ENCODE measurements at regions not wholly inside any gene's neighbourhood (a gene's known extent, or its start where the extent isn't known, plus 50 kb on each side); places are given as distances from the start of the nearest gene placed in this dataset.

DNA sequence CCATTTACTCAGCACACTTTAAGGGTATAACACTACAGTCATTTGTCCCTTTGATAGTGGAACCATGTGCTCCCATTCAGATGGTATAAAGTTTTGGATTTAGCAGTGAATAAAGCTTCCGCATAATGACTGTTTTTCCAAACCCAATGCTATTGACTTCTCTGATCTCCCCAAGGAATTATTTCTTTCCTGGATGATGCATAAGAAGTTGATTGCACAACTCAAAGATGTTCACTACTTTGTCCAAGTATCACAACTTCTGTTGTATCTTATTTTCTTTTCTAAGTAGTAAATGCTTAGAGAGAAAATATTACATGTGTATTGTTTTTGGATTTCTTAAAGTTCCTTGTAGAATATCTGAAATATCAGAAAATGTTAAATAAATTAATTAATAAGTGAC is 300.2 kb downstream of the GPM6A start:
- Histone ChIP-seq H3K9ac (ENCODE audit: low read length) (no peak overlapping the region), H3K4me3 (ENCODE audit: low read depth, low read length) (no peak overlapping the region), H3K27me3 (ENCODE audit: control insufficient read depth, insufficient read depth, low read length) (no peaks in the 10 kb centered on the region), H3K27ac (ENCODE audit: low read depth, low read length) (no peak overlapping the region), H3K9me3 (ENCODE audit: control insufficient read depth, insufficient read depth, low read depth, low read length) (no peaks in the 10 kb centered on the region), H3K4me1 (ENCODE audit: control insufficient read depth, insufficient read depth, low read length) (no peaks in the 10 kb centered on the region), H3K36me3 (ENCODE audit: control insufficient read depth, insufficient read depth, low read length) (no peaks in the 10 kb centered on the region)

DNA sequence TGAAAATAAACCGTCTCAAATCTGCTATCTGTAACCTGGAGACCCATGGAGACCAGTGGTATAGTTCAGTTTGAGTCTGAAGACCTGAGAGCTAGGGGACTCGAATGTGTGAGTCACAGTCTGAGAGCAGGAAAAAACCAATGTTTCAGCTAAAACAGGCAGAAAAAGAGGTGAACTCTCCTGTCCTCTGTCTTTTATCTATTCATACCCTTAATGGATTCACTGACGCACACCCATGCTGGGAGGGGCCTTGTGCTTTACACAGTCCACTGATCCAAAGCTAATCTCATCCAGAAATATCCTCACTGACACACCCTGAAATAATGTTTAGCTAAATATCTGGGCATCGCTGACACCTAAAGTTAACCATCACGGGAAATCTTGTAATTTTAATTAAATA is 297.9 kb downstream of the GPM6A start:
- Histone ChIP-seq H3K9me3 (ENCODE audit: control insufficient read depth, insufficient read depth, low read depth, low read length) (no peaks in the 10 kb centered on the region), H3K27ac (ENCODE audit: low read depth, low read length) (no peak overlapping the region), H3K27me3 (ENCODE audit: control insufficient read depth, insufficient read depth, low read length) (no peaks in the 10 kb centered on the region), H3K4me3 (ENCODE audit: low read depth, low read length) (no peak overlapping the region), H3K9ac (ENCODE audit: low read length) (no peak overlapping the region), H3K4me1 (ENCODE audit: control insufficient read depth, insufficient read depth, low read length) (no peaks in the 10 kb centered on the region), H3K36me3 (ENCODE audit: control insufficient read depth, insufficient read depth, low read length) (no peaks in the 10 kb centered on the region)

DNA sequence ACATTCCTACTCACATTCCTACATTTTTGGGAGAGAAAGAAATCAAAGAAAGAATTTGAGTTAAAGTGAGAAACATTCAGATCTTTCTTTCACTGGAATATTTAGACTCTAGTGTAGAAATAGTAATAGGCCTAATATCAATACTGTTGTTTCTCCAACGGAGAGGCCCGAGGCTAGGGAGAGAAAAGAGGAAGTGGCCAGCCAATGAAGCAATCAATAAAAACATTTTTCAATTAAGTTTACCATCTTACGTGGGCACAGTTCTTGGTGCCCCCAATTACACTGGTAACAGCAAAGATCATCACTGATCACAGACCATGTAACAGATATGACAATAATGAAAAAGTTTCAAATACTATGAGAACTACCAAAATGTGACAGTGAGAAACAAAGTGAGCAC is 281.4 kb downstream of the GPM6A start:
- Histone ChIP-seq H3K27ac (ENCODE audit: low read depth, low read length) (no peak overlapping the region), H3K36me3 (ENCODE audit: control insufficient read depth, insufficient read depth, low read length) (no peaks in the 10 kb centered on the region; the same call in 1 of the 2 replicates), H3K4me1 (ENCODE audit: control insufficient read depth, insufficient read depth, low read length) (no peaks in the 10 kb centered on the region), H3K27me3 (ENCODE audit: control insufficient read depth, insufficient read depth, low read length) (no peaks in the 10 kb centered on the region), H3K9ac (ENCODE audit: low read length) (no peak overlapping the region), H3K4me3 (ENCODE audit: low read depth, low read length) (no peak overlapping the region), H3K9me3 (ENCODE audit: control insufficient read depth, insufficient read depth, low read depth, low read length) (peaks cover 3% of the 10 kb centered on the region; the same call in 1 of the 2 replicates)

DNA sequence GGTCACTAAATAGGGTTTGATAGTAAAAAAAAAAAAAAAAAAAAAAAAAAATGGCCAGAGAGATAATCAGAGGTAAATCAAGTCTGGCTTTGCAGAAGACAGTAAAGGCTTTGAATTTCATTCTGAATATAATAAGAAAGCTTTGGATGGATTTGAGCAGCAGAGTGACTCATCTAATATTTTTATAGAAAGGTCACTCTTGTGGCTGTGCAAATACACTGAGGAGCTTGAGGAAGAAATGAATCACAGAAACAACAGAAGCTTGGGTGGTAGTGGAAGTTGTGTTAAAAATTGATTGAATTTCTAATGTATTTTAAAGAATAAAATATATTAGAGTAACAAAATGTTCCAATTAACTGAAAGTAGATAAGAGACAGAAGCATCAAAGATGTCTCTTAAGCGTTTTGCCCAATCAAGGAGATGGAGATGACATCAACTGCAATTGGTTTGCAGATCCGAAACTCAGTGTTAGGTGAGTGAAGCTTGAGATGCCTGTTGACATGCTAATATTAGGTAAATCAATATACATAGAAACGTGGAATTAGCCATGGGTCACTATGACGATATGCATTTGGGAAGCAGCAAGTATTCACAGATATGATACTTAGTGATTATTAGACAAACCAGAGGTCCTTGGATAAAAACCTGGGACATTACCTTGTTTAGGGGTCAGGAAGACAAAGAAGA is 280.5 kb downstream of the GPM6A start:
- Histone ChIP-seq H3K9ac (ENCODE audit: low read length) (no peak overlapping the region), H3K27me3 (ENCODE audit: control insufficient read depth, insufficient read depth, low read length) (no peaks in the 10 kb centered on the region), H3K36me3 (ENCODE audit: control insufficient read depth, insufficient read depth, low read length) (no peaks in the 10 kb centered on the region; the same call in 1 of the 2 replicates), H3K4me1 (ENCODE audit: control insufficient read depth, insufficient read depth, low read length) (no peaks in the 10 kb centered on the region), H3K27ac (ENCODE audit: low read depth, low read length) (no peak overlapping the region), H3K4me3 (ENCODE audit: low read depth, low read length) (no peak overlapping the region), H3K9me3 (ENCODE audit: control insufficient read depth, insufficient read depth, low read depth, low read length) (peaks cover 3% of the 10 kb centered on the region; the same call in 1 of the 2 replicates)

DNA sequence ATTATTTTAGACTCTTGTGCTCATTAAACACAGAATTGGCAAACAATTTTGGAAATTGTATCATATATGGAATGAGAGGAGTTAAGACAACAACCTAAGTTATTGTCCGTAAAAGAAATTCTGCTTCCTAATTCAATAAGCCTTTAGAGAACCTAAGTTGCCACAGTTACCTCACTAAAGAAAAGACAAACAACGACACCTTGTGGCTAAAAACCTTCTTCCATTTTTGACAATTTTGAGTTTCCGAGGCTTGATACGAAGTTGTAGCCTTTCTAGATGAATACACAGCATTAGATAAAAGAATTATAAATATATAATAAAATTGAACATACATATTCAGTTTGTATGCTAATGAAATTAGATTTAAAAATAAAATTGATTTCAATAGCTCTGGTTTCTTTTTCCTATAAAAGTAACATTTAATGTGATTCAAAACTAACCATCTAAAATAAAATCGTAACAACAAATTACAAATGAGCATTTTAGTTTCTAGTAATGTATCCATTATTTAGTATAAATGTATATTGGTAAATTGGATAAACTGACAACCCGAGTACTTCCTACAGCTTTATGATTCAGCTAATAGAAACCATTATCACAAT is 275.1 kb downstream of the GPM6A start:
- Histone ChIP-seq H3K27me3 (ENCODE audit: control insufficient read depth, insufficient read depth, low read length) (no peaks in the 10 kb centered on the region), H3K9me3 (ENCODE audit: control insufficient read depth, insufficient read depth, low read depth, low read length) (peaks cover 10% of the 10 kb centered on the region; the same call in 1 of the 2 replicates), H3K4me3 (ENCODE audit: low read depth, low read length) (no peak overlapping the region), H3K27ac (ENCODE audit: low read depth, low read length) (no peak overlapping the region), H3K36me3 (ENCODE audit: control insufficient read depth, insufficient read depth, low read length) (no peaks in the 10 kb centered on the region; the same call in 1 of the 2 replicates), H3K4me1 (ENCODE audit: control insufficient read depth, insufficient read depth, low read length) (no peaks in the 10 kb centered on the region), H3K9ac (ENCODE audit: low read length) (no peak overlapping the region)

DNA sequence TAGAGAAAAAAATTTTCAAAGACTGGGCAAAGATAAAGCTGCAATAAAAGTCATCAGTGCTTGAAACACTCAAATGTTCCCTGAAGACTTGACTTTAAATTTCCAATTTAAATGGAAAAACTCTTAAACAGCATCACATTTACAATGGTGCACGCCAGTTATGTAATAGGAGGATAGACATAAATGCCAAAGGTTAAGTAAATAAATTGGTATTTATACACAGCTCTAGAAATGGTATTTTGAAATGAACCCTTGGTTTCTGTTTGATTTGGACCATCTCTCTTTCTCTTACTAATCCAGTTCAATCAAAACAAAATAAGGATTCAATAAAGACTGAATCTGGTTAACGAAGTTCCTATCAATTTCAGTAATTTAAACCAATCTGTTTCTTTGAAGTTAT is 272.6 kb downstream of the GPM6A start:
- peaks cover 7% of the 10 kb centered on the region; the same call in 1 of the 2 replicates for H3K9me3 ChIP-seq (ENCODE audit: control insufficient read depth, insufficient read depth, low read depth, low read length)
- H3K9ac ChIP-seq (ENCODE audit: low read length) = no peak overlapping the region
- no peak overlapping the region for H3K27ac ChIP-seq (ENCODE audit: low read depth, low read length)
- H3K4me1 ChIP-seq (ENCODE audit: control insufficient read depth, insufficient read depth, low read length) = no peaks in the 10 kb centered on the region
- no peaks in the 10 kb centered on the region for H3K36me3 ChIP-seq (ENCODE audit: control insufficient read depth, insufficient read depth, low read length)
- no peaks in the 10 kb centered on the region for H3K27me3 ChIP-seq (ENCODE audit: control insufficient read depth, insufficient read depth, low read length)
- H3K4me3 ChIP-seq (ENCODE audit: low read depth, low read length) = no peak overlapping the region

DNA sequence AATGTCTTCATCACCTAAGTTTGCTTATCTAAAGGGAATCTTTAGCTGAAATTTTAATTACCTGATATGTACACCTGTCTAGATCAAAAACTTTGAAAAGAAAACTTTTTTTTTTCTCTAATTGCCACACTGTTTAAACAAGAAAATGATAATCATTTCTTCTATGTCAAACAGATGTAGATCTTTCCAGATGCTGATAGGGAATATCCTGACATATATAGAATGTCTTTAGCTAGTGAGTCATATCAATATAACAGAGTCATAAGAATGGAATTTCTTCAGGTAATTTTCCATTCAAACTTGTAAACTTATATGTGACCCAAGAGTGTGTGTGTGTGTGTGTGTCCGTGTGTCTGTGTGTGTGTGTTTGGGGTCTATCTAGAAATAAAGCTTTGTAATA is 271.9 kb downstream of the GPM6A start:
- Histone ChIP-seq H3K27ac (ENCODE audit: low read depth, low read length) (no peak overlapping the region), H3K4me3 (ENCODE audit: low read depth, low read length) (no peak overlapping the region), H3K27me3 (ENCODE audit: control insufficient read depth, insufficient read depth, low read length) (no peaks in the 10 kb centered on the region), H3K9me3 (ENCODE audit: control insufficient read depth, insufficient read depth, low read depth, low read length) (peaks cover 7% of the 10 kb centered on the region; the same call in 1 of the 2 replicates), H3K9ac (ENCODE audit: low read length) (no peak overlapping the region), H3K4me1 (ENCODE audit: control insufficient read depth, insufficient read depth, low read length) (no peaks in the 10 kb centered on the region), H3K36me3 (ENCODE audit: control insufficient read depth, insufficient read depth, low read length) (no peaks in the 10 kb centered on the region)

DNA sequence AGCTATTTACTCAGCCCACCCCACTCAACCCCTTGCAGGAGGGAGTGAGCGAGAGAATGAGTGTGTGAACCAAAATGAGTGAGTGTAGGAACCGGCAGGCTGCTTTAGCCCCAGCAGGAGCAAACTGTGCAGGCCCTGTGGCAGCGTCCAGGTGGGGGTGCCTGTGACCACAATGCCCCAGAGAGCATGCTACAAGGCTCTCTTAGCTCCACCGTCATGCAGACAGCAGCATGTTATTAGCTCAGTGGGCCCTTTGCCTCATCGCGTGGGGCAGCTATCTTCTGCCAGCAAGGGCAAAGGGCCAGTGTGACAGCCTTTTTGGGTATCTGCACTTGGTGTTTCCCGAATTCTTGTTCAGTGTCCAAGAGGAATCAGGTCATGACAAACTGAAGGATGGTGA is 271.3 kb downstream of the GPM6A start:
- H3K9me3 ChIP-seq (ENCODE audit: control insufficient read depth, insufficient read depth, low read depth, low read length) = peaks cover 7% of the 10 kb centered on the region; the same call in 1 of the 2 replicates
- H3K27ac ChIP-seq (ENCODE audit: low read depth, low read length) = no peak overlapping the region
- H3K36me3 ChIP-seq (ENCODE audit: control insufficient read depth, insufficient read depth, low read length) = no peaks in the 10 kb centered on the region
- no peaks in the 10 kb centered on the region for H3K4me1 ChIP-seq (ENCODE audit: control insufficient read depth, insufficient read depth, low read length)
- no peaks in the 10 kb centered on the region for H3K27me3 ChIP-seq (ENCODE audit: control insufficient read depth, insufficient read depth, low read length)
- H3K4me3 ChIP-seq (ENCODE audit: low read depth, low read length) = no peak overlapping the region
- no peak overlapping the region for H3K9ac ChIP-seq (ENCODE audit: low read length)

DNA sequence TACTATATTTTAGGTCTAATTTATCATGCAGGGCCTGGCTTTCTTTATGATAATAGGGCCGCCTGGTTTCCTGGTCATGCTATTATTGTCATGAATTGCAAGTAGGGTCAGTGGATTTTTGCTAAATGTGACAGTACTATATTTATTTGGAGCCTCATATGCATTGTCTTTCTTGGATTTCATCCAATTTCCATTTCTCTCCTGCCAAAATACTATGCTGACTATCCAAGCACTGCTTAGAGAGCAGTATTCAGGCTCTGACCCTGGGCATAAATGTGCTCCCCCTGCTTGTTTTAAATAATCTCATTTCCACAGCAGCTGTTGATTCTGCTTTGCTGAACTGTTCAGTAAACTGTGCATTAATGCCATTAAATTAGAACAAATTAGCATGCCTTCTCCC is 269.3 kb downstream of the GPM6A start:
- Histone ChIP-seq H3K9me3 (ENCODE audit: control insufficient read depth, insufficient read depth, low read depth, low read length) (peaks cover 7% of the 10 kb centered on the region; the same call in 1 of the 2 replicates), H3K9ac (ENCODE audit: low read length) (no peak overlapping the region), H3K27ac (ENCODE audit: low read depth, low read length) (no peak overlapping the region), H3K27me3 (ENCODE audit: control insufficient read depth, insufficient read depth, low read length) (no peaks in the 10 kb centered on the region), H3K4me1 (ENCODE audit: control insufficient read depth, insufficient read depth, low read length) (no peaks in the 10 kb centered on the region), H3K4me3 (ENCODE audit: low read depth, low read length) (no peak overlapping the region), H3K36me3 (ENCODE audit: control insufficient read depth, insufficient read depth, low read length) (no peaks in the 10 kb centered on the region)

DNA sequence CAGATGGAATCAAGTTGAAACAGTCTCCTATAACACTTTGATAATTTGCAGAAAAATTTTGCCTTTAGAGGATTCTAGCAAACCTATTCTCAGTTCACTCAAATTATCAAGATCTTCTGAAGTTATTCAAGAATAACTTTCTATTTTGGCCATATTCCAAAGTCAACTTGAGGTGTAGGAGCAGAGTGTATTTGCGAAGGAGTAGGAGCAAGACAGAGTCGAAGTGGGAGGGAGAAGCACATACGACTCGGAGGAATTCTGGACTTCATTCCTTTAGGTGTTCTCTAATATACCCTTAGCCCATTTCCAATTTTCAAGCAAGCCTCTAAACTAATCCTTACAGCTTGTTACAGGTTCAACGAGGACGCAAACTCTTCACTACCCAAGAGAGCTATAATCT is 252.9 kb downstream of the GPM6A start:
- Histone ChIP-seq H3K4me3 (ENCODE audit: low read depth, low read length) (no peak overlapping the region), H3K4me1 (ENCODE audit: control insufficient read depth, insufficient read depth, low read length) (no peaks in the 10 kb centered on the region), H3K27me3 (ENCODE audit: control insufficient read depth, insufficient read depth, low read length) (no peaks in the 10 kb centered on the region), H3K27ac (ENCODE audit: low read depth, low read length) (no peak overlapping the region), H3K9ac (ENCODE audit: low read length) (no peak overlapping the region), H3K36me3 (ENCODE audit: control insufficient read depth, insufficient read depth, low read length) (no peaks in the 10 kb centered on the region), H3K9me3 (ENCODE audit: control insufficient read depth, insufficient read depth, low read depth, low read length) (no peaks in the 10 kb centered on the region)

DNA sequence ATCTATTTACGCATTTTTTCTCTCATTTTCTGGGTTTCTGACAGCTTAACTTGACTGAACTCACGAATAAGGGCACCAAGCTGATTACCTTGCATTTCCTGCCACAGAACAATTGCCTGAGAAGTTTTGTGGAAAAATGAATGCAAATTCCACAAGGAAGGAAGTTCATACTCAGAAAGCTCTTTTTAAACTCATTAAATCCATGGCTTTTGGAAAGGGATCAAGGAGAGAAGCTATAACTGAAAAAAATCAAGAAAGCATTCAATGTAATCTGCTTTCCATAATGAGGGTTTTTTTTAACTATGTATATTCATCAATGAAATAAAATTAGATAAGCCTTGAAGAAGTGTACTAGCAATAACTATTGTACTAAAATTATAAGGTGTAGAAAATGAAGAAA is 252.5 kb downstream of the GPM6A start:
- Histone ChIP-seq H3K4me1 (ENCODE audit: control insufficient read depth, insufficient read depth, low read length) (no peaks in the 10 kb centered on the region), H3K9ac (ENCODE audit: low read length) (no peak overlapping the region), H3K27me3 (ENCODE audit: control insufficient read depth, insufficient read depth, low read length) (no peaks in the 10 kb centered on the region), H3K27ac (ENCODE audit: low read depth, low read length) (no peak overlapping the region), H3K36me3 (ENCODE audit: control insufficient read depth, insufficient read depth, low read length) (no peaks in the 10 kb centered on the region), H3K4me3 (ENCODE audit: low read depth, low read length) (no peak overlapping the region), H3K9me3 (ENCODE audit: control insufficient read depth, insufficient read depth, low read depth, low read length) (no peaks in the 10 kb centered on the region)

Measured in HUES6 (cell line).